ENCODE measurements at regions not wholly inside any gene's neighbourhood (a gene's known extent, or its start where the extent isn't known, plus 50 kb on each side); places are given as distances from the start of the nearest gene placed in this dataset.

DNA sequence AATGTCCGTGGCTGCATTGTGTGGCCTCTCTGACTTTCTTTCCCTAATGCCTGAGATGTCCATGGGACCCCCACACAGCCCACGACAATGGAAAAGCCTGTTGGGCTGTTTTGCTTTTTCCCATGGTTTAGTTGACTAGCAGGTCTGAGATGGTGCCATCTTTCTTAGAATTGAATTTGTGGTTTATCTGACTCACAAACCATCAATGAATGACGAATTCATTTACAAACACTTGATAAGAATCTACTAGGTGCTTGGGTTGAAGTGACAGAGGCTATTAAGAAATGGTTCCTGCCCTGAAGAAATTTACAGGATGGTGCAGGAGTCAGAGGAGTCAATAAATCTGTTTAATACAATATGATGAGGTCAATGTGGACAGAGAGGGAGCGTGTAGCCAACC, 75.4 kb downstream of the OTUD1 start:
- no peaks in the 10 kb centered on the region for H4K20me1 ChIP-seq (ENCODE audit: insufficient read depth)
- H3K4me1 ChIP-seq (replicated peaks; ENCODE audit: insufficient read depth) = peaks cover 33% of the 10 kb centered on the region
- peak overlapping the region; percentile 63 for H3K27ac ChIP-seq
- TF ChIP-seq, protein P1, sequence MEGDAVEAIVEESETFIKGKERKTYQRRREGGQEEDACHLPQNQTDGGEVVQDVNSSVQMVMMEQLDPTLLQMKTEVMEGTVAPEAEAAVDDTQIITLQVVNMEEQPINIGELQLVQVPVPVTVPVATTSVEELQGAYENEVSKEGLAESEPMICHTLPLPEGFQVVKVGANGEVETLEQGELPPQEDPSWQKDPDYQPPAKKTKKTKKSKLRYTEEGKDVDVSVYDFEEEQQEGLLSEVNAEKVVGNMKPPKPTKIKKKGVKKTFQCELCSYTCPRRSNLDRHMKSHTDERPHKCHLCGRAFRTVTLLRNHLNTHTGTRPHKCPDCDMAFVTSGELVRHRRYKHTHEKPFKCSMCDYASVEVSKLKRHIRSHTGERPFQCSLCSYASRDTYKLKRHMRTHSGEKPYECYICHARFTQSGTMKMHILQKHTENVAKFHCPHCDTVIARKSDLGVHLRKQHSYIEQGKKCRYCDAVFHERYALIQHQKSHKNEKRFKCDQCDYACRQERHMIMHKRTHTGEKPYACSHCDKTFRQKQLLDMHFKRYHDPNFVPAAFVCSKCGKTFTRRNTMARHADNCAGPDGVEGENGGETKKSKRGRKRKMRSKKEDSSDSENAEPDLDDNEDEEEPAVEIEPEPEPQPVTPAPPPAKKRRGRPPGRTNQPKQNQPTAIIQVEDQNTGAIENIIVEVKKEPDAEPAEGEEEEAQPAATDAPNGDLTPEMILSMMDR (conservative IDR thresholded peaks at IDR 0.05) = no peak
- TF ChIP-seq EZH2 (IDR thresholded peaks at IDR 0.05; ENCODE audit: low read depth) = no peak
- intact Hi-C loops (cut with micrococcal nuclease; ENCODE audit: unreplicated experiment) = loop anchor here (5.0 kb wide), 2 partner anchors 72 to 177 kb away; no protein-coding TSS in a partner anchor
- no peak overlapping the region for H3K4me3 ChIP-seq
- no TSS peak for BruUV-seq (replicated peaks)
- H3K9me2 ChIP-seq (ENCODE audit: insufficient read depth) = no peaks in the 10 kb centered on the region
- no peaks in the 10 kb centered on the region for H3K9me3 ChIP-seq (ENCODE audit: insufficient read depth, low read depth)
- POLR2A ChIA-PET (ENCODE audit: unreplicated experiment) = interaction anchor here (0.7 kb wide), 1 partner anchor 76 kb away, joined by 4 read pairs; the partner anchor contains the start of gene OTUD1
- no peaks in the 10 kb centered on the region for H3K27me3 ChIP-seq (ENCODE audit: insufficient read depth, low read depth)
- CTCF ChIA-PET = no interaction called here
- peaks cover 21% of the 10 kb centered on the region for H3F3A ChIP-seq (ENCODE audit: insufficient read depth, low read depth)
- H3K36me3 ChIP-seq (ENCODE audit: low read depth) = no peaks in the 10 kb centered on the region
- H3K79me2 ChIP-seq (ENCODE audit: low read depth) = no peaks in the 10 kb centered on the region
- peak overlapping the region; percentile 31 for H3K4me2 ChIP-seq
- no peak overlapping the region for H2AFZ ChIP-seq
- DNase-seq = peak; percentile 13 to 90

DNA sequence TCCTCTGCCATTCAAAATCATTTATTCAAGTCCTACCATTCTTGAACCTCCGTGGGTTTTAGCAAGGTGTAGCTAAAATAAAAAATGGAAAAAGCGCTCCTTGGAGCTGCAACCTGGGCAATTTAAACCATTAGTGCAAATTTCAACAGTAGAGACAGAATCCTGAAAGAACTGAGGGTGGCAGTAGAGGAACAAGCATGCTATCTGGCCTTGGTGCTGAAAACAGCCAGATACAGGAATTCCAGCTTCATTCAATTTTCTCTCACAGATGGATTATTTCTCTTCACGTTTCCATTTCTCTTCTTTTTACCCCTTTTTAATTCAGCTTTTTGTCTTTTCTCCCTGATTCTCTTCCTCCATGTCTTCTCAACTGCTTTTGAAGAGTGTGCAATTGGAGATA, 77.7 kb downstream of the OTUD1 start:
- BruUV-seq (replicated peaks) = no TSS peak

DNA sequence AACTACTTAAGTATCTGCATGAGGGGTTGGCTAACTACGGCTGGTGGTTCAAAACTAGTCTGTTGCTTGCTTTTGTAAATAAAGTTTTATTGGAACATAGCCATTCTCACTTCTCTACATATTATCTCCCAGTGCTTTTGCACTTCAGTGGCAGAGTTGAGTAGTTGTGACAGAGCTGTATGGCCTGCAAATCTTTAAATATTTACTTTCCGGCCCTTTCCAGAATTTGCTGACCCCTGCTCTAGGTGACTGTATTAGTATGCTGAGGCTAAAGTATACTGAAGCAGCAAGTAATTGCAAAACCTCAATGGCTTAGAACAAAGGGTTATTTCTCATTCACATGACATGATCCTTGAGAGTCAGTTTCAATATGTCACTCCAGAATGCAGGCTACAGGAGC, 78.3 kb downstream of the OTUD1 start:
- no peaks in the 10 kb centered on the region for H4K20me1 ChIP-seq (ENCODE audit: insufficient read depth)
- no TSS peak for BruUV-seq (replicated peaks)
- no peak overlapping the region for H3K27ac ChIP-seq
- POLR2A ChIA-PET (ENCODE audit: unreplicated experiment) = no interaction called here
- peaks cover 17% of the 10 kb centered on the region for H3F3A ChIP-seq (ENCODE audit: insufficient read depth, low read depth)
- no peaks in the 10 kb centered on the region for H3K79me2 ChIP-seq (ENCODE audit: low read depth)
- no peaks in the 10 kb centered on the region for H3K9me2 ChIP-seq (ENCODE audit: insufficient read depth)
- TF ChIP-seq EZH2 (IDR thresholded peaks at IDR 0.05; ENCODE audit: low read depth) = no peak
- TF ChIP-seq, protein P1 (conservative IDR thresholded peaks at IDR 0.05) = no peak
- CTCF ChIA-PET = no interaction called here
- no peak overlapping the region for H3K4me2 ChIP-seq
- no peak for DNase-seq
- intact Hi-C loops (cut with micrococcal nuclease; ENCODE audit: unreplicated experiment) = no loop called here
- H3K36me3 ChIP-seq (ENCODE audit: low read depth) = no peaks in the 10 kb centered on the region
- no peak overlapping the region for H3K4me3 ChIP-seq
- peaks cover 35% of the 10 kb centered on the region for H3K4me1 ChIP-seq (replicated peaks; ENCODE audit: insufficient read depth)
- H2AFZ ChIP-seq = no peak overlapping the region
- no peaks in the 10 kb centered on the region for H3K27me3 ChIP-seq (ENCODE audit: insufficient read depth, low read depth)
- no peaks in the 10 kb centered on the region for H3K9me3 ChIP-seq (ENCODE audit: insufficient read depth, low read depth)

More for the DNA sequence above, 77.7 kb downstream of the OTUD1 start:
- Histone ChIP-seq H3K36me3 (ENCODE audit: low read depth) (no peaks in the 10 kb centered on the region), H4K20me1 (ENCODE audit: insufficient read depth) (no peaks in the 10 kb centered on the region), H3K4me2 (no peak overlapping the region), H3K9me2 (ENCODE audit: insufficient read depth) (no peaks in the 10 kb centered on the region), H3K9me3 (ENCODE audit: insufficient read depth, low read depth) (no peaks in the 10 kb centered on the region), H3K4me3 (no peak overlapping the region), H2AFZ (no peak overlapping the region), H3K27ac (no peak overlapping the region), H3K79me2 (ENCODE audit: low read depth) (no peaks in the 10 kb centered on the region), H3F3A (ENCODE audit: insufficient read depth, low read depth) (peaks cover 21% of the 10 kb centered on the region), H3K4me1 (replicated peaks; ENCODE audit: insufficient read depth) (peaks cover 33% of the 10 kb centered on the region), H3K27me3 (ENCODE audit: insufficient read depth, low read depth) (no peaks in the 10 kb centered on the region)
- ChIA-PET CTCF (no interaction called here), POLR2A (ENCODE audit: unreplicated experiment) (interaction anchor here (0.6 kb wide), 1 partner anchor 78 kb away, joined by 4 read pairs; no protein-coding TSS in a partner anchor)
- intact Hi-C loops (cut with micrococcal nuclease; ENCODE audit: unreplicated experiment) = no loop called here
- DNase-seq = no peak
- TF ChIP-seq, protein P1 (conservative IDR thresholded peaks at IDR 0.05) = peak; percentile 46; the same call in 1 of the 2 replicates
- no peak for TF ChIP-seq EZH2 (IDR thresholded peaks at IDR 0.05; ENCODE audit: low read depth)
